A673 (cell line): ENCODE measurements at regions not wholly inside any gene's neighbourhood (a gene's known extent, or its start where the extent isn't known, plus 50 kb on each side); places are given as distances from the start of the nearest gene placed in this dataset.

Source experiments
- BruUV-seq: library from RNA; stranded (reverse); fragments of 400-500 nt; replicated peaks from 2 replicates; lab custom pipeline; 2021; lab: Mats Ljungman, UMichigan
- CTCF ChIA-PET: fragments of 300-600 bp; sonication (Branson Sonifier 250); formaldehyde crosslinking; loops from one replicate; lab custom pipeline; 2022; ENCODE audit warnings: antibody characterized with exemption; lab: Charles Lee
- POLR2A ChIA-PET: fragments of 300-600 bp; sonication (Branson Sonifier 250); formaldehyde crosslinking; loops from one replicate; lab custom pipeline; 2022; ENCODE audit warnings: antibody characterized with exemption; ENCODE audit not compliant: low non-redundant PET; lab: Charles Lee
- DNase-seq: peaks from one replicate; pipeline ENCODE4 v3.0.0-alpha.2; 2015; ENCODE audit warnings: low spot score
- H3K27ac ChIP-seq: fragments of 200-600 bp; sonication (generic); 2 replicates; pipeline ENCODE4 v1.5.1; 2016; ENCODE audit warnings: mixed run types, low read depth, mild to moderate bottlenecking, mixed read lengths, antibody characterized with exemption, low read length; ENCODE audit not compliant: poor library complexity, severe bottlenecking
- H3K27me3 ChIP-seq: fragments of 200-600 bp; sonication (generic); replicated peaks from 2 replicates; pipeline ENCODE4 v1.6.1; 2017; ENCODE audit warnings: mixed run types, low read depth, mild to moderate bottlenecking, mixed read lengths, antibody characterized with exemption, low read length; ENCODE audit not compliant: insufficient read depth, poor library complexity
- H3K36me3 ChIP-seq: fragments of 200-600 bp; sonication (generic); 2 replicates; pipeline ENCODE4 v1.6.1; 2016; ENCODE audit warnings: mixed run types, mild to moderate bottlenecking, mixed read lengths, antibody characterized with exemption, low read length; ENCODE audit not compliant: insufficient read depth, poor library complexity, severe bottlenecking
- H3K4me1 ChIP-seq: fragments of 200-600 bp; sonication (generic); 2 replicates; pipeline ENCODE4 v1.6.1; 2017; ENCODE audit warnings: mixed run types, mild to moderate bottlenecking, mixed read lengths, antibody characterized with exemption, low read length; ENCODE audit not compliant: insufficient read depth, poor library complexity, severe bottlenecking
- H3K4me3 ChIP-seq: fragments of 200-600 bp; sonication (generic); 2 replicates; pipeline ENCODE4 v1.5.1; 2016; ENCODE audit warnings: low read depth, mixed run types, mild to moderate bottlenecking, mixed read lengths, low read length; ENCODE audit not compliant: poor library complexity, severe bottlenecking
- H3K9me3 ChIP-seq: fragments of 200-600 bp; sonication (generic); 2 replicates; pipeline ENCODE4 v1.6.1; 2016; ENCODE audit warnings: mixed run types, low read depth, mild to moderate bottlenecking, mixed read lengths, antibody characterized with exemption, low read length; ENCODE audit not compliant: poor library complexity, severe bottlenecking
- CTCF ChIP-seq: fragments of 300-800, 200-600 bp; sonication (generic); conservative IDR thresholded peaks from 2 replicates; pipeline ENCODE4 v1.5.1; 2017; ENCODE audit warnings: low read depth, mild to moderate bottlenecking, antibody characterized with exemption, low read length, moderate library complexity, mixed read lengths
- EZH2 ChIP-seq: fragments of 200-600 bp; sonication (generic); IDR thresholded peaks from 2 replicates; pipeline ENCODE4 v1.6.1; 2017; ENCODE audit warnings: borderline replicate concordance, low read depth, mild to moderate bottlenecking, mixed read lengths, antibody characterized with exemption, low read length; ENCODE audit not compliant: poor library complexity, severe bottlenecking
- intact Hi-C: fragments of 100-400 bp; cut with micrococcal nuclease; formaldehyde crosslinking; loops from one replicate; pipeline ENCODE4 v1.10.0; 2022; ENCODE audit not compliant: unreplicated experiment

GRCh38 chr14:39967885-39968284 lies 535.7 kb upstream of the FBXO33 start:
- H3K27me3 ChIP-seq = no peaks in the 10 kb centered on the region
- intact Hi-C loops = no loop called here
- H3K9me3 ChIP-seq = no peaks in the 10 kb centered on the region
- H3K27ac ChIP-seq = no peak overlapping the region
- no peak for DNase-seq
- H3K4me3 ChIP-seq = no peak overlapping the region
- TF ChIP-seq EZH2 (no peak), CTCF (no peak)
- H3K36me3 ChIP-seq = no peaks in the 10 kb centered on the region
- no TSS peak for BruUV-seq
- ChIA-PET POLR2A (no interaction called here), CTCF (no interaction called here)
- H3K4me1 ChIP-seq = no peaks in the 10 kb centered on the region

- no peaks in the 10 kb centered on the region for H3K36me3 ChIP-seq
- CTCF ChIA-PET = no interaction called here
- H3K9me3 ChIP-seq = no peaks in the 10 kb centered on the region
- no peak for DNase-seq
- TF ChIP-seq CTCF = no peak
- no peak for TF ChIP-seq EZH2
- H3K4me3 ChIP-seq = no peak overlapping the region
- H3K27ac ChIP-seq = no peak overlapping the region
- intact Hi-C loops = no loop called here
- POLR2A ChIA-PET = no interaction called here
- H3K27me3 ChIP-seq = no peaks in the 10 kb centered on the region
- no TSS peak for BruUV-seq
- no peaks in the 10 kb centered on the region for H3K4me1 ChIP-seq
These were observed 525.8 kb upstream of the FBXO33 start for GRCh38 chr14:39957987-39958386.

- intact Hi-C loops = no loop called here
- DNase-seq = no peak
- no peak overlapping the region for H3K27ac ChIP-seq
- H3K9me3 ChIP-seq = no peaks in the 10 kb centered on the region
- no peak for TF ChIP-seq EZH2
- no peak for TF ChIP-seq CTCF
- no peak overlapping the region for H3K4me3 ChIP-seq
- POLR2A ChIA-PET = no interaction called here
- no peaks in the 10 kb centered on the region for H3K4me1 ChIP-seq
- no peaks in the 10 kb centered on the region for H3K36me3 ChIP-seq
- BruUV-seq = no TSS peak
- no peaks in the 10 kb centered on the region for H3K27me3 ChIP-seq
- CTCF ChIA-PET = no interaction called here
These were observed 525.1 kb upstream of the FBXO33 start for GRCh38 chr14:39957290-39957689.
